ENCODE measurements at regions not wholly inside any gene's neighbourhood (a gene's known extent, or its start where the extent isn't known, plus 50 kb on each side); places are given as distances from the start of the nearest gene placed in this dataset.

- DNase-seq (ENCODE audit: low read depth): no peak
These were observed 131.8 kb upstream of the MCTP2 start for GRCh38 chr15:94099574-94099960.

GRCh38 chr15:94098921-94099573, 132.3 kb upstream of the MCTP2 start:
- DNase-seq (ENCODE audit: low read depth): no peak

- no peak for DNase-seq (ENCODE audit: low read depth)
These were observed 133.8 kb upstream of the MCTP2 start for GRCh38 chr15:94097552-94097951.

- DNase-seq (ENCODE audit: low read depth): no peak
These were observed 137.1 kb upstream of the MCTP2 start for GRCh38 chr15:94094310-94094709.

GRCh38 chr15:94086341-94086740, 145.0 kb upstream of the MCTP2 start:
- DNase-seq (ENCODE audit: low read depth): no peak

GRCh38 chr15:94083467-94084052, 147.8 kb upstream of the MCTP2 start:
- no peak for DNase-seq (ENCODE audit: low read depth)

- no peak for DNase-seq (ENCODE audit: low read depth)
These were observed 149.5 kb upstream of the MCTP2 start for GRCh38 chr15:94081829-94082228.

GRCh38 chr15:94080989-94081605, 150.3 kb upstream of the MCTP2 start:
- DNase-seq (ENCODE audit: low read depth): no peak

GRCh38 chr15:94080416-94080815, 150.9 kb upstream of the MCTP2 start:
- no peak for DNase-seq (ENCODE audit: low read depth)

- DNase-seq (ENCODE audit: low read depth): no peak
These were observed 151.4 kb upstream of the MCTP2 start for GRCh38 chr15:94079968-94080367.

GRCh38 chr15:94079459-94079858, 151.9 kb upstream of the MCTP2 start:
- DNase-seq (ENCODE audit: low read depth): no peak

GRCh38 chr15:94077938-94078337, 153.4 kb upstream of the MCTP2 start:
- no peak for DNase-seq (ENCODE audit: low read depth)

- no peak for DNase-seq (ENCODE audit: low read depth)
These were observed 156.0 kb upstream of the MCTP2 start for GRCh38 chr15:94075349-94075748.

- no peak for DNase-seq (ENCODE audit: low read depth)
These were observed 160.7 kb upstream of the MCTP2 start for GRCh38 chr15:94070356-94071295.

- DNase-seq (ENCODE audit: low read depth): no peak
These were observed 161.5 kb upstream of the MCTP2 start for GRCh38 chr15:94069844-94070243.

- DNase-seq (ENCODE audit: low read depth): no peak
These were observed 164.6 kb upstream of the MCTP2 start for GRCh38 chr15:94066811-94067210.

GRCh38 chr15:94066046-94066445, 165.3 kb upstream of the MCTP2 start:
- no peak for DNase-seq (ENCODE audit: low read depth)

- no peak for DNase-seq (ENCODE audit: low read depth)
These were observed 166.6 kb upstream of the MCTP2 start for GRCh38 chr15:94064676-94065313.

- DNase-seq (ENCODE audit: low read depth): no peak
These were observed 170.3 kb upstream of the MCTP2 start for GRCh38 chr15:94061041-94061440.

GRCh38 chr15:94059013-94059587, 172.3 kb upstream of the MCTP2 start:
- no peak for DNase-seq (ENCODE audit: low read depth)

- no peak for DNase-seq (ENCODE audit: low read depth)
These were observed 174.1 kb upstream of the MCTP2 start for GRCh38 chr15:94057305-94057704.

- no peak for DNase-seq (ENCODE audit: low read depth)
These were observed 175.0 kb upstream of the MCTP2 start for GRCh38 chr15:94056314-94056713.
